GM23338 (cell line): ENCODE measurements at regions not wholly inside any gene's neighbourhood (a gene's known extent, or its start where the extent isn't known, plus 50 kb on each side); places are given as distances from the start of the nearest gene placed in this dataset.

Source experiments
- ATAC-seq: fragments of 200-7000 bp; cut with Tn5 transposase; 3 replicates; pipeline ENCODE4 v1.9.1; 2020
- DNase-seq: peaks from one replicate; pipeline ENCODE4 v3.0.0-alpha.2; 2015; ENCODE audit warnings: low spot score
- H2AFZ ChIP-seq: fragments of 200-600 bp; sonication (generic); 2 replicates; pipeline ENCODE4 v1.8.0; 2016; ENCODE audit warnings: antibody characterized with exemption, mild to moderate bottlenecking, moderate library complexity
- H3F3A ChIP-seq: fragments of 200-600 bp; sonication (generic); replicated peaks from 2 replicates; pipeline ENCODE4 v1.8.0; 2017; ENCODE audit warnings: antibody characterized with exemption, mixed run types, low read depth
- H3K27ac ChIP-seq: fragments of 200-600 bp; sonication (generic); 2 replicates; pipeline ENCODE4 v1.6.1; 2016; ENCODE audit warnings: low read depth
- H3K27me3 ChIP-seq: fragments of 200-600 bp; sonication (generic); 2 replicates; pipeline ENCODE4 v1.8.0; 2016; ENCODE audit warnings: mild to moderate bottlenecking, mixed run types, moderate library complexity; ENCODE audit not compliant: insufficient read depth
- H3K36me3 ChIP-seq: fragments of 200-600 bp; sonication (generic); 2 replicates; pipeline ENCODE4 v1.8.0; 2016; ENCODE audit warnings: mild to moderate bottlenecking; ENCODE audit not compliant: insufficient read depth
- H3K4me1 ChIP-seq: fragments of 200-600 bp; sonication (generic); 2 replicates; pipeline ENCODE4 v1.8.0; 2016; ENCODE audit warnings: mild to moderate bottlenecking, moderate library complexity; ENCODE audit not compliant: insufficient read depth
- H3K4me2 ChIP-seq: fragments of 200-600 bp; sonication (generic); 2 replicates; pipeline ENCODE4 v1.7.1; 2017; ENCODE audit warnings: mixed run types
- H3K4me3 ChIP-seq: fragments of 200-600 bp; sonication (generic); 2 replicates; pipeline ENCODE4 v1.6.1; 2016; ENCODE audit warnings: mixed run types
- H3K79me2 ChIP-seq: fragments of 200-600 bp; sonication (generic); replicated peaks from 2 replicates; pipeline ENCODE4 v1.8.0; 2017; ENCODE audit warnings: mild to moderate bottlenecking; ENCODE audit not compliant: insufficient read depth
- H3K9me2 ChIP-seq: fragments of 200-600 bp; sonication (generic); 2 replicates; pipeline ENCODE4 v1.8.0; 2017; ENCODE audit not compliant: insufficient read depth
- H4K20me1 ChIP-seq: fragments of 200-600 bp; sonication (generic); replicated peaks from 2 replicates; pipeline ENCODE4 v1.8.0; 2017; ENCODE audit warnings: mild to moderate bottlenecking; ENCODE audit not compliant: insufficient read depth
- H3K27ac Mint-ChIP-seq: 2 replicates; pipeline ENCODE4 v1.8.0; 2020; ENCODE audit warnings: inconsistent platforms, mild to moderate bottlenecking, moderate library complexity, mixed read lengths
- H3K27me3 Mint-ChIP-seq: 3 replicates; pipeline ENCODE4 v1.8.0; 2022; ENCODE audit warnings: low read depth, mild to moderate bottlenecking, moderate library complexity, mixed read lengths, inconsistent platforms; ENCODE audit not compliant: insufficient read depth, poor library complexity
- H3K36me3 Mint-ChIP-seq: 3 replicates; pipeline ENCODE4 v1.8.0; 2021; ENCODE audit warnings: low read depth, mild to moderate bottlenecking, inconsistent platforms, moderate library complexity, mixed read lengths
- H3K4me1 Mint-ChIP-seq: 3 replicates; pipeline ENCODE4 v1.8.0; 2020; ENCODE audit warnings: mild to moderate bottlenecking, inconsistent platforms, mixed read lengths
- H3K4me3 Mint-ChIP-seq: 3 replicates; pipeline ENCODE4 v1.8.0; 2021; ENCODE audit warnings: moderate library complexity, mild to moderate bottlenecking, inconsistent platforms, mixed read lengths
- H3K9me3 Mint-ChIP-seq: 3 replicates; pipeline ENCODE4 v1.8.0; 2020; ENCODE audit warnings: moderate library complexity, mild to moderate bottlenecking, inconsistent platforms, mixed read lengths
- CREB1 ChIP-seq: fragments of 250-450 bp; sonication (Bioruptor Pico); IDR thresholded peaks from 2 replicates; pipeline ENCODE4 v1.5.0; 2020; ENCODE audit warnings: low read depth, mild to moderate bottlenecking, moderate library complexity
- EZH2 ChIP-seq: fragments of 200-600 bp; sonication (generic); IDR thresholded peaks from one replicate; pipeline ENCODE4 v1.8.0; 2017; ENCODE audit warnings: antibody characterized with exemption, mild to moderate bottlenecking, low read depth; ENCODE audit not compliant: unreplicated experiment
- JUNB ChIP-seq: IDR thresholded peaks from one replicate; pipeline ENCODE4 v1.6.1; 2016; ENCODE audit warnings: antibody characterized with exemption; ENCODE audit not compliant: unreplicated experiment
- STAT1 ChIP-seq: IDR thresholded peaks from one replicate; pipeline ENCODE4 v1.6.1; 2016; ENCODE audit warnings: antibody characterized with exemption; ENCODE audit not compliant: unreplicated experiment
- ZNF462 ChIP-seq: fragments of 250-450 bp; sonication (Bioruptor Pico); IDR thresholded peaks from 2 replicates; pipeline ENCODE4 v1.5.0; 2020; ENCODE audit warnings: mild to moderate bottlenecking, moderate library complexity

DNA sequence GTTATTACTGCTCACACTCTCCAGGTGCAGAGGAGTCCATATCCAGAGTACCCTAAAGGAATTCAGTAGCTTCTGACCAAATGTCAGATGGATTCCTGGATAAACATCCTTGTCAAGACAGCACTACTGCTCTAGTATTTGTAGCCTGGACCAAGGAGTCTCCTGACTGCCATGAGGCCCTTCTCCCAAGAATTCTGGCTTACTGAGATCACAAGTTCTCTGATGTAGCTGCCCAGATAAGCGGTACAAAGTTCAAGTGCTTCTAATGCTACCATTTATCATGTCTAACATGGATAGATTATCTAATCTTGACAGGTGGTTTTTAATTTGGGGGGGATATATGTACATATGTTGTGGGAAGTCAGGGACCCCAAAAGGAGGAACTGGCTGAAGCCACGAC is 196.6 kb upstream of the HMCN1 start:
- Mint-ChIP-seq H3K9me3 (no peaks in the 10 kb centered on the region; the same call in 2 of the 3 replicates), H3K27ac (no peak overlapping the region), H3K27me3 (peaks cover 7% of the 10 kb centered on the region), H3K4me3 (no peak overlapping the region), H3K4me1 (peaks cover 43% of the 10 kb centered on the region), H3K36me3 (peaks cover 15% of the 10 kb centered on the region)
- DNase-seq (no peak), ATAC-seq (no peak)
- H3F3A ChIP-seq, result no peaks in the 10 kb centered on the region
- peak overlapping the region; percentile 91 for H3K27ac ChIP-seq
- peaks cover 29% of the 10 kb centered on the region for H3K4me1 ChIP-seq
- no peaks in the 10 kb centered on the region for H3K27me3 ChIP-seq
- peaks cover 14% of the 10 kb centered on the region for H3K9me2 ChIP-seq
- TF ChIP-seq ZNF462 (0 out of 2 replicates have a peak, but pooled peaks have one; percentile 28), STAT1 (no peak)
- H3K4me3 ChIP-seq, result no peak overlapping the region
- no peaks in the 10 kb centered on the region for H3K36me3 ChIP-seq
- H3K79me2 ChIP-seq, result no peaks in the 10 kb centered on the region
- H2AFZ ChIP-seq, result no peak overlapping the region
- H4K20me1 ChIP-seq, result no peaks in the 10 kb centered on the region
- 0 out of 2 replicates have a peak overlapping the region, but pooled peaks have one; percentile 14 for H3K4me2 ChIP-seq

GRCh38 chr1:185536165-185536920 is 197.8 kb upstream of the HMCN1 start:
- Mint-ChIP-seq H3K36me3 (peaks cover 15% of the 10 kb centered on the region), H3K27me3 (peaks cover 7% of the 10 kb centered on the region), H3K4me1 (peaks cover 46% of the 10 kb centered on the region), H3K4me3 (no peak overlapping the region), H3K27ac (no peak overlapping the region), H3K9me3 (no peaks in the 10 kb centered on the region; the same call in 2 of the 3 replicates)
- no peak overlapping the region for H3K27ac ChIP-seq
- no peak overlapping the region for H3K4me2 ChIP-seq
- H3K4me3 ChIP-seq, result no peak overlapping the region
- H3K4me1 ChIP-seq, result peaks cover 29% of the 10 kb centered on the region
- no peaks in the 10 kb centered on the region for H3F3A ChIP-seq
- H3K36me3 ChIP-seq, result no peaks in the 10 kb centered on the region
- no peaks in the 10 kb centered on the region for H3K79me2 ChIP-seq
- no peaks in the 10 kb centered on the region for H4K20me1 ChIP-seq
- no peak overlapping the region for H2AFZ ChIP-seq
- peaks cover 14% of the 10 kb centered on the region for H3K9me2 ChIP-seq
- TF ChIP-seq EZH2 (no peak), ZNF462 (no peak), CREB1 (no peak), STAT1 (no peak), JUNB (no peak)
- DNase-seq (no peak), ATAC-seq (no peak)
- no peaks in the 10 kb centered on the region for H3K27me3 ChIP-seq
